HG02981 (cell line): ENCODE measurements at regions not wholly inside any gene's neighbourhood (a gene's known extent, or its start where the extent isn't known, plus 50 kb on each side); places are given as distances from the start of the nearest gene placed in this dataset.

Experiments used
- ATAC-seq: cut with Tn5 transposase; IDR thresholded peaks from one replicate; pipeline ENCODE4 v1.9.1; 2021; ENCODE audit warnings: mild to moderate bottlenecking, moderate library complexity; ENCODE audit not compliant: unreplicated experiment

- ATAC-seq = no peak
Measured at GRCh38 chr3:72153477-72154314, 368.7 kb upstream of the PROK2 start.

- no peak for ATAC-seq
Measured at GRCh38 chr3:72152551-72153476, 367.9 kb upstream of the PROK2 start.

GRCh38 chr3:72151465-72152238 is 366.7 kb upstream of the PROK2 start:
- no peak for ATAC-seq

GRCh38 chr3:72150634-72151412 is 365.9 kb upstream of the PROK2 start:
- no peak for ATAC-seq

GRCh38 chr3:72149645-72150300 is 364.8 kb upstream of the PROK2 start:
- no peak for ATAC-seq

- no peak for ATAC-seq
Measured at GRCh38 chr3:72147600-72147999, 362.7 kb upstream of the PROK2 start.

- ATAC-seq = no peak
Measured at GRCh38 chr3:72145506-72146380, 360.8 kb upstream of the PROK2 start.

- no peak for ATAC-seq
Measured at GRCh38 chr3:72144773-72145505, 360.0 kb upstream of the PROK2 start.

GRCh38 chr3:72143966-72144717 is 359.2 kb upstream of the PROK2 start:
- ATAC-seq = no peak

GRCh38 chr3:72143322-72143721 is 358.4 kb upstream of the PROK2 start:
- no peak for ATAC-seq

- ATAC-seq = no peak
Measured at GRCh38 chr3:72142028-72142427, 357.1 kb upstream of the PROK2 start.

GRCh38 chr3:72141264-72141663 is 356.3 kb upstream of the PROK2 start:
- ATAC-seq = no peak

GRCh38 chr3:72139316-72139715 is 354.4 kb upstream of the PROK2 start:
- no peak for ATAC-seq

- no peak for ATAC-seq
Measured at GRCh38 chr3:72137865-72138861, 353.2 kb upstream of the PROK2 start.

GRCh38 chr3:72135636-72136035 is 350.7 kb upstream of the PROK2 start:
- no peak for ATAC-seq

- ATAC-seq = no peak
Measured at GRCh38 chr3:72134989-72135451, 350.1 kb upstream of the PROK2 start.
